HG02678 (cell line): ENCODE measurements at regions not wholly inside any gene's neighbourhood (a gene's known extent, or its start where the extent isn't known, plus 50 kb on each side); places are given as distances from the start of the nearest gene placed in this dataset.

Experiments
- ATAC-seq: cut with Tn5 transposase; IDR thresholded peaks from one replicate; pipeline ENCODE4 v1.9.1; 2021; ENCODE audit warnings: mild to moderate bottlenecking, moderate library complexity; ENCODE audit not compliant: unreplicated experiment

- ATAC-seq: no peak
These were observed 155.0 kb upstream of the KCTD1 start for GRCh38 chr18:26703170-26703930.

DNA sequence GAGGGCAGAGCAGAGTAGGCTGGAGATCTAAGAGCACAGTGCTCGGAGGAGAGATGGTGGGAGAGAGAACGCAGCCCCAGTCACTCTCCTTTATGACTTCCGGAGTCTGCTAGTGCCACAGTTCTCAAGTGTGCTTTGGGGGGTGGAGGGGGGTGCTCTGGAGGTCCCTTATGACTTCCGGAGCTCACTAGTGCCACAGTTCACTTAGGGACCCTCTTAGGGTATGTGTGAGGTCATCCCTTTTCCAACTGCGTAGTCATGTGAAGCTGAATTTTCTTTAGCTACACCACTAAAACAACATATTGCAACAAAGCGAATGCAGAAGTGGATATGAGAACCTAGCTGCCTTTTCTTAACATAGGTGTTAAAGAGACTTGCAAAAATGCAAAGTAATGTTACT is 153.7 kb upstream of the KCTD1 start:
- ATAC-seq: no peak

DNA sequence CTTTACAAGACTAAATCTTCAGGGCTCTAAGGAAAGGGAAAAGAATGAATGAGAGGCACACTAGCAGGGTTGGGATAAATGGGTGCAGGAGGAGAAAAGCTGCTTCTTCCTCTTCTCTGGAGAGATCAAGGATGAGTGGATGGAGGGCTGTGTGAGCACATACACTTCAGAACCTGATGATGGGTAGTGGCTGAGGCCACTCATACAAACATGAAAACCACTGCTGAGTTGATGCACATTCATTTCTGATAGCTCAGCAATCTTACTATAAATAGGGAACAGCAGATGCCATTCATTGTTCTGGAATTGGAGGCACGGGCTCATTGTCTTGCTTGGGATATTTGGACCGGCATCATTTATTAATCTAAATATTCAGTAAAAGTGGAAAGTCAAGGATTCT is 152.4 kb upstream of the KCTD1 start:
- no peak for ATAC-seq

GRCh38 chr18:26700201-26700600 is 151.8 kb upstream of the KCTD1 start:
- no peak for ATAC-seq

- ATAC-seq: no peak
These were observed 149.0 kb upstream of the KCTD1 start for GRCh38 chr18:26697186-26697884.

DNA sequence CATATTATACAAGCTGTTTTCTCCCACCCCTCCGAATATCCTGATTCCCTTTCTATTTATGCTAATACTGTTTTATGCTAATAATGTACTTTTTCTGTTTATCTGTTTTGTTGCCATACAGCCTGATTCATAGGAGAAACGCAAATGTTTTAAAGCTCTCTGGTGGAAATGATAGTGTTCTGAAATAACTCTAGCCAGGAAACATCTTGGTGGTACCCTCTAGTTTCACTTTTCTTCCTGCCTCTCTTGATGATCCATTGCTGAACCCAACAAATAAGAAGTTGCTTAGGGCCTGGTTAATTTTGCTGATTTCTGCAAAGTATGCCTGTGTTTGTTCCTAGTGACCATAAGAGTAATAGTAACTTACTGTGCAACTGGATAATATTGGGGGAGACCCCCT is 148.4 kb upstream of the KCTD1 start:
- ATAC-seq: no peak

- ATAC-seq: no peak
These were observed 148.0 kb upstream of the KCTD1 start for GRCh38 chr18:26696308-26696707.

DNA sequence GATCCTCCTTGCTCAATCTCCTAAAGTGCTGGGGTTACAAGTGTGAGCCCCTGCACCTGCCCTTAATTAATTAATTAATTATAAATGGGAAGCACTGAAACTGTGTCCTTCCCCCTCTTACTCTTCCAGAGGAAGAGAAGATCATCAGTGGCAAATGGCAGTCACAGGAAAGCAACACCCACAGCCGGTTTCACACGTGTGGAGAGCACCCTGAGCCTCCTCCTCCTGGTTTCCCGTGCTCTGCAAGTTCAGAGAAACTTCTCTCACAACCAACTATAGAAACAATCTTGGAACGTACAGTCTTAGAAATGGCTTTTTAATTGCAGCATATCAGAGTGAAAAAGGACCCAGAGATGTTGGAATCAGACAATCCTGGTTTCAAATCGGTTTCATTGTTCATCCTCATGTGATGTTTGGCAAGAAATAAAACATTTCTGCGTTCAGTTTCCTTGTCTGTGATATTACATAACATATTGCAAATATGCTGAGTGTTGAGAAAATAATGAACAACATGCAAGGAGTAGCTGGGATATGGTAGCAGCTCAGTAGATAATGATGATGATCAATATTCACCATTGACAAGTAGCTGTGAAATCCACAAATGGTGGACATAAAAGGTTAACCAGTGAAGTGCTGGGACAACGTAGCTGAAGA is 141.0 kb upstream of the KCTD1 start:
- ATAC-seq: no peak

DNA sequence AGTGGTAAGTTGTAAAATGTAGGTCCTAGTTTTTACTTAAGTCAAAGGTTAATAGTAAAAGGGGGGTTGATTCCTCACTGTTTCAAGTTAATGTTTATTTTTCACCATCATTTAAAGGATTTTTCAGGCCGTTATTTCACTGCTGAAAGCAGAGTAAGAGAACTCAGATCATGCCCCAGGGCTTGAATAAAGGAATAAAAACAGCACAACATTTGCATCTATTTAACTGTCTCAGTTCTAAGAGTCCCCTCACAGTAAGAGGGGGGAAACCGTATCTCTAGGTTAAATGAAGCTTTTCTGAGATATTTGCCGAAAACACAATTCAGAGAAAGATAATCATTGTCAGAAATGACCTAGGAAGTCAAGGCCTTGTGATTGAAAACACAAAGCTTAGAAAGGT is 138.2 kb upstream of the KCTD1 start:
- no peak for ATAC-seq

DNA sequence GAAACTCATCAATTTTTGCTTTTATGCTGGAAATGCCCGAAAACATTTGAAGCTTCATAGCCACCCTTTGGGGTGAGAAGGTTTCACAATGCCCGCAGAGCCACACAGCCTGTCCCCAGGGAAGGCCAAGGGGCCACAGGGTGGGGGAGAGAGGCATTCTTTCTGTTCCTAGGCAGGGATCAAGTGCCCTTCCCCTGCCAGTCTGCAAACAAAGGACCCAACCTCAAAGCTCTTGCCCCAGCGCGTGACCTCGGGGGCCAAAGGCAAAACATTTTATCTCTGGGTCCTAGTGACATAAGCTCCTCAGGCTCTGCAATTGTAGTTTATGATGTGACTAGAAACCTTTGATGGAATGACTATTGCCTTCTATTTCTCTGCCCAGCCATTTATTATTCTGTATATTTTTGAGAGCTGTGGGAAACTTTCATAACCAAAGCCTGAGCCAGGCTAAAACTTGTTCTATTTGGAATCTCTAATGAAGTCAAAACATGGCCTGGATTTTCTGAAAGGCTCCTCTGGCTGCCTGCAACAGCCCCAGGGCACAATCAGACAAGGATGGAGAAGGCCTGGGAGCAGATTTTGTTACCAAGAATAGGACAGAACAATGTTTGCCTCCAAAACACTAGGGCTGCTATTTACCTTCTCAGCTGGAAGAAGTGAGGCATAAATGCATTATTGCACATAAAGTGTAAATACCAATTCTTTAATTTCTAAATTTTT is 137.2 kb upstream of the KCTD1 start:
- ATAC-seq: no peak

DNA sequence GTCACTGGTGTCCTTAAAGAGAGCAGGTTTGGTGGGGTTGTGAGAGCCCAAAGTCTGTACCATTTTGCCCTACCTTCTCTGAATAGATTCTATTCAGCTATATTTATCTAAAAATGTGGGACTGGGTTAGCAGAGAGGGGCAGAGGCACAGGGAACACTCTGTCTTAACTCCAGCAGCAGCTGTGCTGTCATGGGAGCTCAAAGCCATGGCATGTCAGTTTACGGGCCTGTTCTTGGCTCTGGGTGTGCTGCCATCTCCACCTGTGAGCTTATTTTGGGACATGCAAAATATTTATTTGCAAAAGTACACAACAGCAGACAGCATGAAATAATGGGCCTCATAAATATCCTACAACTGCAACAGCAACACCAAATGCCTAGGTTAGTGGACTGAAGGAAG is 129.6 kb upstream of the KCTD1 start:
- no peak for ATAC-seq

- no peak for ATAC-seq
These were observed 118.7 kb upstream of the KCTD1 start for GRCh38 chr18:26667046-26667445.

- ATAC-seq: no peak
These were observed 114.6 kb upstream of the KCTD1 start for GRCh38 chr18:26662996-26663395.

GRCh38 chr18:26657631-26658581 is 109.6 kb upstream of the KCTD1 start:
- ATAC-seq: no peak

DNA sequence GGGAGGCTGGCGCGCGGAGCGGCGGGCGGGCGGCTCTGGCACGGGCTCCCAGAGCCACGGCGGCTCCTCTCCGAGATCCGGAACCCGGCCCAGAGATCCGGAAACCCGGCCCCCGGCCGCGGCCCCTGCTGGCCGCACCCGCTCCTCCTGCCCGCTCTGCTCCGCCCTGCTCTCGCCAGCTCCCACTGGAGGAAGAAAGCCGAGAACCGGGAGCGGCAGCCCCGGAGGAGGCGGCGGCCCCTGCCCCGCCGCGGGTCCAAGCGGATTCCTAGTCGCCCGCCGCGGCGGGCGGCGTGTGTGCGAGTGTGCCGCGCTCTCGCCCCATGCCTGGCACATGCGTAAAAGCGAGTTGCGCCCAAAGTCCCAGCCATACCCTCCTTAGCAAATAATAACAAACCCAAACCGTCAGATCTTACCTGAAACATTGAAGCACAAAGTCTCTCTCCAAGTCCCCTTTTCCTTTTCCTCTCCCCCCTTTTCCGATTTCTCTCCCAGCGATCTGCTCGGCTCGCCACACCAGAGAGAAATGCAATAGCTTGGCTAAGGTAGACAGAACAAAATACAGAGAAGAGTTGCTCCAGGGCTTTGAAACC is 108.7 kb upstream of the KCTD1 start:
- ATAC-seq: peak; percentile 76

- peak; percentile 26 for ATAC-seq
These were observed 108.1 kb upstream of the KCTD1 start for GRCh38 chr18:26656431-26656943.

DNA sequence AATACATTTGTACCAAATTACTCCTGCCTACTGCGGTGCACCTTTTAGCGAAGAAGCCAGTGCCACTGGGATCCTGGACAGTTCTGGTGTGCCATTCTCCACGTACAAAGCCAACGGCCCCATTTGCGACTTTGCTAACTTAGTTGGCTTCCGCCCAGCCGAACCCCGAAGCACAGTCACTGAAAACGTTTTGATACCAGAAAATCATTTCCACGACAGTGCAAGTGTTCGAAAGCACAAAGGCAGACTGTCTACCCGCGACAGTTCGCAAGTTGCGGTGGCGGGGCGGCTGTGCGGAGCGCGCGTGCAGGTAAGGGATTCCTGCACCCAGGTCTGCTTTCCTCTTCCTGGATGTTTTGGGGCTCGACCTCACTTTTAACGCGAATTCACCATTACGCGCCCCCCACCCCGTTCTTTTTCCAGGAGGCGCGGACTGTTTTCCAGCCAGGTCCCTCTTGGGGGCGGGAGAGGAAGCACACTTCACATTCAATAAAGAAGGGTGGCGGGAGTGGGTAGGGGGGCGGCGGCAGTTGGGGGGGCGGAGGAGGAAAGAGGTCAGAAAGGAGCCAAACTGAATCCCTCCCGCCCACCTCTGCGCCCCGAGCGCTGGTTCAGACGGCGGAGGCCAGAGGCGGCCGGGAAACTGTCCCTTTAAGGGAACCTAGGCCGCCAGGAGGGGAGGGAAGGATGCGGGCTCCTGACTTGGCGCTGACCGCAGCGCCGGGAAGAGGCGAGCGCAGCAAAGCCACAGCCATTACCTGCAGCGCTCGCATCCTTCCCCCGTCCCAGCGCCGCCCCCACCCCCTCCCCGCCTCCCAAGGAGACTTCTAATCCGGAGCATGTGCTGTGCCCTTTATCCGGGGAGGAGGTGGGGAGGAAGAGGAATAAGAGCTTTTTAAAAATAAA is 107.4 kb upstream of the KCTD1 start:
- ATAC-seq: no peak

GRCh38 chr18:26654616-26655524 is 106.5 kb upstream of the KCTD1 start:
- no peak for ATAC-seq
